ENCODE measurements at regions not wholly inside any gene's neighbourhood (a gene's known extent, or its start where the extent isn't known, plus 50 kb on each side); places are given as distances from the start of the nearest gene placed in this dataset.

DNA sequence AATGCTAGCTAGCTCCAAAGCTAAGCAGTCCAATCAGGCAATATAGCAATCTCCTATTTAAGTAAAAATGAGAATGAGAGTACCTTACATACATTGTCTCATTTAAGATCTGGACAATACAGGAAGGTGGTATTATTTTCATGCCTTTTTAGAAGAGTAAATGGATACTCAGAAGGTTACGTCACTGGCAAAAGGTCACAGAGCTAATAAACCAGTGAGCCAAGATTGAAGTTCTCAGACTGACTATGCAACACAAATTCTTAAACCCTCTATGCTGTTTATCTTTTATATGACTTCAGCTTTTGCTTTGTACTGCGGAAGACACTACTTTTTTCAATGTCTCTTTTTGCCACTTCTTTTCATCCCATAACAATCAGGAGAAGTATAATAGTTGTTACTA is 135.2 kb upstream of the PRL start:
- TF ChIP-seq GATA3 (IDR thresholded peaks at IDR 0.05; ENCODE audit: low read depth, low read length) (no peak), GATA2 (IDR thresholded peaks at IDR 0.05; ENCODE audit: low read depth, low read length) (no peak)

- no peak for TF ChIP-seq GATA2 (IDR thresholded peaks at IDR 0.05; ENCODE audit: low read depth, low read length)
- TF ChIP-seq GATA3 (IDR thresholded peaks at IDR 0.05; ENCODE audit: low read depth, low read length), result no peak
Observed at GRCh38 chr6:22433745-22434144, 135.6 kb upstream of the HDGFL1 start.

DNA sequence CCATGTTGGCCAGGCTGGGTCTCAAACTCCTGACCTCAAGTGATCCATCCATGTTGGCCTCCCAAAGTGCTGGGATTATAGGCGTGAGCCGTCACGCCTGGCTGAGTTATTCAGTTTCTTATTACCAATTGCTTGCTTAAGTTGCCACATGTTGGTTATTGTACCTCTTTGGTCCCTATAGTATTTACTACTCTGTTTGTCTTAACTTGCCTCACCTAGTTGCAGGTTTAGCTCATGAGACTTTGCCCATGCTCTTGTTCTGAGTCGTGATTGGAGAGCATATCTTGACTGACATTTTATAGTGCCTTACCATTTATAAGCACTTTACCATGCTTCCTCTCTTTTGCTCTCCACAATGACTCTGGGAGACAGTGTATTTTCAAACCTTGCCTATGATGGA is 134.2 kb upstream of the HDGFL1 start:
- no peak for TF ChIP-seq GATA3 (IDR thresholded peaks at IDR 0.05; ENCODE audit: low read depth, low read length)
- TF ChIP-seq GATA2 (IDR thresholded peaks at IDR 0.05; ENCODE audit: low read depth, low read length), result no peak

DNA sequence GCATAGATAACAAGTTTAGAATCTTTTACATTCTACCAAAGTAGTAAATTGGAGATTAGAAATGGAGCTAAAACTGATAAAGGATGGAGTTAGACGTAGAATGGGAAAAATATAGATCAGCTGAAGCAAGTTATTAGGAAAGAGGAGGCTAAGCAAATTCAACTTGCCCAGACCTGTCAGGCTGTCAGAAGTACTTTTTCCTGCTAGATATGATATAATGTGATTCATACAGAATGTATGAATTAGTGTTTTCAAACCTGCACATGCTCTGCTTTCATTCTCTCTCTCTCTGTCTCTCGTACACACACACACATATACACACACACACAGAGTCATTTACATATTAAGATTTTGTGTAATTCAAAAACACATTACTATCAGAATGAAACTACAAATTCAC is 133.2 kb upstream of the HDGFL1 start:
- TF ChIP-seq GATA2 (IDR thresholded peaks at IDR 0.05; ENCODE audit: low read depth, low read length) (no peak), GATA3 (IDR thresholded peaks at IDR 0.05; ENCODE audit: low read depth, low read length) (no peak)

DNA sequence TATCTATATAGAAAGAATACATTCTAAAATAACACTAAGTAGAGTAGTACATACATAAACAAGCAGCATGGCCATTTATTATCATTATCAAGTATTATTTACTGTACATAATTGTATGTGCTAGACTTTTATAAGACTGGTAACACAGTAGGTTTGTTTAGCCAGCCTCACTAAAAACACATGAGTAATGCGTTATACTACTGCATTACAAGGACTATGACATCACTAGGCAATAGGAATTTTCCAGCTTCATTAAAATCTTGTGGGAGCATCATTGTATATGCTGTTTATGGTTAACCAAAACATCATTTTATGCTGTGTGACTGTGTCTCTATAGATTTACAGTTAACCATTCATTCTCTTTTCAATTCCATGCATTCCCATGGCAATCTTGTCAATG is 131.7 kb upstream of the HDGFL1 start:
- no peak for TF ChIP-seq GATA3 (IDR thresholded peaks at IDR 0.05; ENCODE audit: low read depth, low read length)
- no peak for TF ChIP-seq GATA2 (IDR thresholded peaks at IDR 0.05; ENCODE audit: low read depth, low read length)

GRCh38 chr6:22442826-22443225 is 126.5 kb upstream of the HDGFL1 start:
- TF ChIP-seq GATA2 (IDR thresholded peaks at IDR 0.05; ENCODE audit: low read depth, low read length), result no peak
- no peak for TF ChIP-seq GATA3 (IDR thresholded peaks at IDR 0.05; ENCODE audit: low read depth, low read length)

GRCh38 chr6:22444330-22444729 is 125.0 kb upstream of the HDGFL1 start:
- no peak for TF ChIP-seq GATA3 (IDR thresholded peaks at IDR 0.05; ENCODE audit: low read depth, low read length)
- no peak for TF ChIP-seq GATA2 (IDR thresholded peaks at IDR 0.05; ENCODE audit: low read depth, low read length)

GRCh38 chr6:22445946-22446345 is 123.4 kb upstream of the HDGFL1 start:
- TF ChIP-seq GATA3 (IDR thresholded peaks at IDR 0.05; ENCODE audit: low read depth, low read length) (no peak), GATA2 (IDR thresholded peaks at IDR 0.05; ENCODE audit: low read depth, low read length) (no peak)

- TF ChIP-seq GATA2 (IDR thresholded peaks at IDR 0.05; ENCODE audit: low read depth, low read length) (no peak), GATA3 (IDR thresholded peaks at IDR 0.05; ENCODE audit: low read depth, low read length) (no peak)
Observed at GRCh38 chr6:22447249-22448196, 121.8 kb upstream of the HDGFL1 start.

DNA sequence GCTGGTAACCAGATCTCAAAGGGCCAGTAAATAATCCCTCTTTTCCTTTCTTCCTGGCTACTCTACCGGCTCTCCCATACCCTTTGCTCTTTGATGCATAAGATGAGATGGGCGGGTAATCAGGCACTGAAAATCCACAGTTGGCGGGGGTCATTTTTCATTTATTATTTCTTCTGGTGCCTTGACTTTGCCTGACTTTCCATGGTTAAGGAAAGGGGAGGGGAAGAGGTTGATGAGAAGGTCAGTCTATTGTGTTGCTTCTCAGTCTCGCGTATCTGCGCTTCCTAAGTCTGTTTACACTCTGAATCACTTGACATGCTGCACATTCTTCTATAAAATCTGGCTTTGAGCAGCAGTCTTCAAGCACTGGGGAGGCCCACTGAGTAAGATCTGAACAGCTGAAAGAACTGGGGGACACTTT is 121.1 kb upstream of the HDGFL1 start:
- TF ChIP-seq GATA2 (IDR thresholded peaks at IDR 0.05; ENCODE audit: low read depth, low read length) (no peak), GATA3 (IDR thresholded peaks at IDR 0.05; ENCODE audit: low read depth, low read length) (no peak)

- TF ChIP-seq GATA2 (IDR thresholded peaks at IDR 0.05; ENCODE audit: low read depth, low read length) (no peak), GATA3 (IDR thresholded peaks at IDR 0.05; ENCODE audit: low read depth, low read length) (no peak)
Observed at GRCh38 chr6:22451962-22452361, 117.4 kb upstream of the HDGFL1 start.

- TF ChIP-seq GATA3 (IDR thresholded peaks at IDR 0.05; ENCODE audit: low read depth, low read length) (no peak), GATA2 (IDR thresholded peaks at IDR 0.05; ENCODE audit: low read depth, low read length) (no peak)
Observed at GRCh38 chr6:22455378-22455777, 114.0 kb upstream of the HDGFL1 start.

GRCh38 chr6:22457996-22458395 is 111.4 kb upstream of the HDGFL1 start:
- TF ChIP-seq GATA3 (IDR thresholded peaks at IDR 0.05; ENCODE audit: low read depth, low read length), result no peak

- TF ChIP-seq GATA2 (IDR thresholded peaks at IDR 0.05; ENCODE audit: low read depth, low read length) (no peak), GATA3 (IDR thresholded peaks at IDR 0.05; ENCODE audit: low read depth, low read length) (no peak)
Observed at GRCh38 chr6:22466665-22467245, 102.6 kb upstream of the HDGFL1 start.

- TF ChIP-seq GATA2 (IDR thresholded peaks at IDR 0.05; ENCODE audit: low read depth, low read length), result no peak
- no peak for TF ChIP-seq GATA3 (IDR thresholded peaks at IDR 0.05; ENCODE audit: low read depth, low read length)
Observed at GRCh38 chr6:22467645-22468044, 101.7 kb upstream of the HDGFL1 start.

Measured in SH-SY5Y (cell line).